ENCODE measurements at regions not wholly inside any gene's neighbourhood (a gene's known extent, or its start where the extent isn't known, plus 50 kb on each side); places are given as distances from the start of the nearest gene placed in this dataset.

GRCh38 chr2:51335087-51336058 lies 303.4 kb upstream of the NRXN1 start:
- TF ChIP-seq CTCF (IDR thresholded peaks at IDR 0.05) = peak in 2 of 4 donors; percentile 21 to 39
- no peak for TF ChIP-seq POLR2A (IDR thresholded peaks at IDR 0.05)

All from right lobe of liver (tissue), 4 donors.